Aorta (tissue), 5 donors: ENCODE measurements at regions not wholly inside any gene's neighbourhood (a gene's known extent, or its start where the extent isn't known, plus 50 kb on each side); places are given as distances from the start of the nearest gene placed in this dataset.

Source experiments
- ATAC-seq: fragments of 200-7000 bp; cut with Tn5 transposase; one replicate; pipeline ENCODE4 v1.9.1; 2022; ENCODE audit warnings: moderate library complexity; ENCODE audit not compliant: low FRiP score
- DNase-seq, 2 donors: peaks; one replicate each; pipeline ENCODE4 v3.0.0-alpha.2; 2020
- H3K27ac ChIP-seq, 2 donors: one replicate each; pipeline ENCODE4 v1.5.1; 2013; ENCODE audit warnings: low read length in 2 of 2, mild to moderate bottlenecking in 2 of 2, moderate library complexity in 2 of 2, control low read depth in 1 of 2, inconsistent platforms in 1 of 2, low read depth in 1 of 2
- H3K27me3 ChIP-seq, 2 donors: one replicate each; pipeline ENCODE4 v1.6.1; 2013; ENCODE audit warnings: control low read depth in 1 of 2, low read length in 1 of 2, mild to moderate bottlenecking in 1 of 2, moderate library complexity in 1 of 2; ENCODE audit not compliant: insufficient read depth in 2 of 2, control insufficient read depth in 1 of 2
- H3K36me3 ChIP-seq, 2 donors: one replicate each; pipeline ENCODE4 v1.6.1; 2013; ENCODE audit warnings: control low read depth in 1 of 2, low read length in 1 of 2, mild to moderate bottlenecking in 1 of 2; ENCODE audit not compliant: insufficient read depth in 2 of 2, control insufficient read depth in 1 of 2
- H3K4me1 ChIP-seq, 2 donors: one replicate each; pipeline ENCODE4 v1.6.1; 2013; ENCODE audit warnings: low read length in 2 of 2, control low read depth in 1 of 2, mild to moderate bottlenecking in 1 of 2, moderate library complexity in 1 of 2; ENCODE audit not compliant: insufficient read depth in 2 of 2, control insufficient read depth in 1 of 2
- H3K4me3 ChIP-seq, 2 donors: one replicate each; pipeline ENCODE4 v1.5.1; 2013; ENCODE audit warnings: low read length in 2 of 2, control low read depth in 1 of 2, mild to moderate bottlenecking in 1 of 2
- H3K9me3 ChIP-seq: one replicate; pipeline ENCODE4 v1.6.1; 2013; ENCODE audit warnings: mild to moderate bottlenecking, low read length; ENCODE audit not compliant: control insufficient read depth
- WGBS, 2 donors: extraction: QIAGEN DNeasy Blood & Tissue Kit; methylation state at CpG; one replicate each; pipeline ENCODE4 v1.1.7; 2013; 5-methylcytosine and 5-hydroxymethylcytosine counted together
- intact Hi-C, 2 donors: fragments of 100-400 bp; cut with DNase I; formaldehyde crosslinking; loops; one replicate each; pipeline versions ENCODE4 v1.14.2 to v1.15.0; 2022
- donor health status: healthy with polysubstance abuse.
- donor health status: Bipolar disorder and iron deficiency.
- donor health status: DM: no; HTN: no; CAD: no.
- donor health status: DM: no; HTN: no; CAD: no.
- donor health status: DM: yes; HTN: yes; CAD: no.

DNA sequence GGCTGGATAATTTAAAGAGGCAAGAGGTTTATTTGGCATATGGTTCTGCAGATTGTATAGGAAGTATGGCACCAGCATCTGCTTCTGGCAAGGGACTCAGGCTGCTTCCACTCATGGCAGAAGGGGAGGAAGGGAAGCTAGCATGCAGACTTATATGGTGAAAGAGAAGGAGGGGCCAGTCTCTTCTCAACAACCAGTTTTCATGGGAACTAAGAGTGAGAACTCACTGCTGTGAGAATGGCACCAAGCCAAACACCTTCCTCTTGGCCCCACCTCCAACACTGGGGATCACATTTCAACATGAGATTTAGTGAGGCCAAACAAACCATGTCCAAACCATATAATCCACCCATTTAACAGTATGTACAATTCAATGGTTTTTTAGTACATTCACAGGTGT is 113.3 kb upstream of the SHB start:
- H3K27me3 ChIP-seq, result no peaks in the 10 kb centered on the region
- H3K36me3 ChIP-seq, result no peaks in the 10 kb centered on the region
- intact Hi-C loops, result no loop called here
- no peak overlapping the region for H3K4me3 ChIP-seq
- H3K27ac ChIP-seq, result no peak overlapping the region
- no peak for DNase-seq
- peaks cover 1% of the 10 kb centered on the region for H3K9me3 ChIP-seq
- ATAC-seq, result no peak
- no peaks in the 10 kb centered on the region for H3K4me1 ChIP-seq

- WGBS, 2 donors, result 92 to 95% methylated on average over 2 of the region's 2 CpGs
- no peaks in the 10 kb centered on the region for H3K27me3 ChIP-seq
- no peaks in the 10 kb centered on the region for H3K36me3 ChIP-seq
- H3K9me3 ChIP-seq, result peaks cover 1% of the 10 kb centered on the region
- no peak for ATAC-seq
- DNase-seq, result no peak
- H3K27ac ChIP-seq, result no peak overlapping the region
- no peaks in the 10 kb centered on the region for H3K4me1 ChIP-seq
- no peak overlapping the region for H3K4me3 ChIP-seq
- intact Hi-C loops, result no loop called here
Observed at GRCh38 chr9:38181866-38182265, 112.8 kb upstream of the SHB start.

DNA sequence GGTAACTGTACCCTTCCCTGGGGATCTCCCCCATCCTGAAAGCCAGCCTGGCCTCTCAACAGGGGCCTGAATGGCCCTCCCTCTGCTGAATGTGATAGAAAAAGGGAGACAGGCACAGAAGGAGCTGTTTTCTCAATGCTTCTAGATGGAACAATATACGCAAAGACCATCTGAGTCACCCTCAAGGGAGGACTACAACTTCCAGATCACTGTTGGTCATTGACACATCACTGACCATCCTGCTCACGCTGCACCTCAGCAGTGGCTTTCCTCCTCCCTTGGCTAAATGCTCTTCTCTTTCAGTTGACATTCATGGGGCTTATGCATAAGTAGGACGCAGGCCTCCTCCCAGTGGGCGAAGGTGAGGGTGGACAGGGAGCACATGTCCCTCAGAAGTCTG is 112.2 kb upstream of the SHB start:
- WGBS, 2 donors, result 94 to 96% methylated on average over 4 of the region's 4 CpGs
- Histone ChIP-seq H3K27me3 (no peaks in the 10 kb centered on the region), H3K27ac (no peak overlapping the region), H3K4me3 (no peak overlapping the region), H3K9me3 (peaks cover 1% of the 10 kb centered on the region), H3K4me1 (no peaks in the 10 kb centered on the region), H3K36me3 (no peaks in the 10 kb centered on the region)
- intact Hi-C loops, result no loop called here
- no peak for ATAC-seq
- DNase-seq, result no peak

- WGBS, 2 donors, result 86 to 97% methylated on average over 3 of the region's 3 CpGs
- intact Hi-C loops, result no loop called here
- no peak for ATAC-seq
Observed at GRCh38 chr9:38180656-38181055, 111.6 kb upstream of the SHB start.

DNA sequence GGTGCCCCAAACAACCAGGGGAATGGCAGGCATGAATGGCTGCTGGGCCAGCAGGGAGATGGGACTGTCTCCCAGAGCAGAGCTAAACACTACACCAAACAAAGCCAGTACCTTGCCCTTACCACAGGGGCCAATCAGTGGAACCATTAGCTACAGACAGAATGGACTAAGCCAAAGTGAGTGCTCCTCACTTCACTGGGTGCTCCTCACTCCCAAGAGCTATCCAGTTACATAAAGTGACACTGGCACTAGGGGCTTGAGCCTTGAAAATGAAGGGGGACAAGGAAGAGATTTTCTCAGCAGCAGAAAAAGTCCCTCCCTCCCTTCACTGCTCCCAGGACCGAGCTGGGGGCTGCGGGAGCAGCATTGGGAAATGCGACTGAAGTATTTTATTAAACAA is 110.9 kb upstream of the SHB start:
- intact Hi-C loops, result no loop called here
- WGBS, 2 donors, result 95 to 97% methylated on average over 3 of the region's 3 CpGs
- ATAC-seq, result no peak

More at GRCh38 chr9:38180656-38181055, 111.6 kb upstream of the SHB start:
- H3K27me3 ChIP-seq, result no peaks in the 10 kb centered on the region
- H3K36me3 ChIP-seq, result no peaks in the 10 kb centered on the region
- no peaks in the 10 kb centered on the region for H3K4me1 ChIP-seq
- DNase-seq, result no peak
- peaks cover 1% of the 10 kb centered on the region for H3K9me3 ChIP-seq
- H3K27ac ChIP-seq, result no peak overlapping the region
- no peak overlapping the region for H3K4me3 ChIP-seq

DNA sequence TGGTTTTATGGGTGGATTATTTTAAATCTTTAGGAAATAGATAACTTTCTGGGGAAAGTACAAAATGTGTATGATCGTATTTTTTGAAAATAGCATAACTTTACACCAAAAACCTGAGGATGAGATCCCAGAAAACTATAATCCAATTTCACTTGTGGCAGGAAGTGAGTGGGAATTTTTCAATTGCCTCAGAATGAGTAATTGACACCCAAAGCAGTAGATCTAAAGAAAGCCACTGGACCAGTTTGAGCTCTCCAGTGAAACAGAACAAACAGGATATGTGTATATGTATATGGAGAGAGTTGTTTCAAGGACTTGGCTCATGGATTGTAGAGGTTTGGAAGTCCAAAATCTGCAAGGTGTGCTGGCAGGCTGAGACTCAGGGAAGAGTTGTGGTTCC is 109.2 kb upstream of the SHB start:
- Histone ChIP-seq H3K27me3 (no peaks in the 10 kb centered on the region), H3K4me1 (no peaks in the 10 kb centered on the region), H3K27ac (no peak overlapping the region), H3K9me3 (peaks cover 1% of the 10 kb centered on the region), H3K36me3 (no peaks in the 10 kb centered on the region), H3K4me3 (no peak overlapping the region)
- intact Hi-C loops, result no loop called here
- ATAC-seq (no peak), DNase-seq (no peak)
- 85 to 89% methylated on average over 1 of the region's 1 CpG for WGBS, 2 donors

More for the DNA sequence above, 110.9 kb upstream of the SHB start:
- no peak for DNase-seq
- Histone ChIP-seq H3K27ac (no peak overlapping the region), H3K4me1 (no peaks in the 10 kb centered on the region), H3K27me3 (no peaks in the 10 kb centered on the region), H3K36me3 (no peaks in the 10 kb centered on the region), H3K4me3 (no peak overlapping the region), H3K9me3 (peaks cover 1% of the 10 kb centered on the region)

- WGBS, 2 donors, result 92 to 93% methylated on average over 4 of the region's 4 CpGs
- DNase-seq (no peak), ATAC-seq (no peak)
- Histone ChIP-seq H3K27me3 (no peaks in the 10 kb centered on the region), H3K36me3 (no peaks in the 10 kb centered on the region), H3K27ac (no peak overlapping the region), H3K4me1 (no peaks in the 10 kb centered on the region), H3K9me3 (peaks cover 1% of the 10 kb centered on the region), H3K4me3 (no peak overlapping the region)
- intact Hi-C loops, result no loop called here
Observed at GRCh38 chr9:38177680-38178079, 108.7 kb upstream of the SHB start.

DNA sequence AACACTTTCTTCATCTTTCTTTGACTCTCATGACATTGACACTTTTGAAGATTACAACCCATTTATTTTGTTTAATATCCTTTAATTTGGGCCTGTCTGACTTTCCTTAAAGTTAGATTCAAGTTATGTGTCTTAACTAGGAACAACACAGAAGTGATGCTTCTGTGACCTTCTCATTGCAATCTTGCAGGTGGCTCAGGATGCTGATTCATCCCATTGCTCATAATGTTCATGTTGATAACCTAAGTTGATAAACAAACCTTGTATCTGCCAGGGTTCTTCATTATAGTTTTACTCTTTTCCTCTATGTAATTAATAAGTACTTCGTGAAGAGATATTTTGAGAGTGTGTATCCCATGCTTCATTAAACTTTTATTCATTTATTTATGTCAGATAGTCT is 107.2 kb upstream of the SHB start:
- H3K36me3 ChIP-seq, result no peaks in the 10 kb centered on the region
- no peak overlapping the region for H3K4me3 ChIP-seq
- H3K9me3 ChIP-seq, result no peaks in the 10 kb centered on the region
- intact Hi-C loops, result no loop called here
- no peak overlapping the region for H3K27ac ChIP-seq
- H3K27me3 ChIP-seq, result no peaks in the 10 kb centered on the region
- 91 to 98% methylated on average over 1 of the region's 1 CpG for WGBS, 2 donors
- H3K4me1 ChIP-seq, result no peaks in the 10 kb centered on the region
- DNase-seq (no peak), ATAC-seq (no peak)

DNA sequence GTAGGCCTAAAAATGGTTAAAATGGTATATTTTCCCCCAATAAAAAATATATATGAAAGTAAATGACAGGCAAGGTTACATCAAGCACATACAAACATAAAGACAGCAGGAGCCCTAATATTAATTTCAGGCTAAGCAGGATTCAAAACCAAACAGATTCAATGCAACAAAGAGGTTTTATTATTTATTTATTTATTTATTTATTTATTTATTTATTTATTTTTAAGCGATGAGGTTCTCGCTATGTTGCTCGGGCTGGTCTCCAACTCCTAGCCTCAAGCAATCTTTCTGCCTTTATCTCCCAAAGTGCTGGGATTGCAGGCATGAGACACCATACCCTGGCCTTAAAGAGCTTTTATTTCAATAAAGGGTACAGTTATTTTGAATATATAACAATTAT is 106.4 kb upstream of the SHB start:
- Histone ChIP-seq H3K36me3 (no peaks in the 10 kb centered on the region), H3K4me3 (no peak overlapping the region), H3K27me3 (no peaks in the 10 kb centered on the region), H3K27ac (no peak overlapping the region), H3K4me1 (no peaks in the 10 kb centered on the region), H3K9me3 (no peaks in the 10 kb centered on the region)
- DNase-seq (no peak), ATAC-seq (no peak)
- WGBS, 2 donors, result 97 to 99% methylated on average over 3 of the region's 3 CpGs
- intact Hi-C loops, result no loop called here
